NCI-H2196 (cell line): ENCODE measurements at regions not wholly inside any gene's neighbourhood (a gene's known extent, or its start where the extent isn't known, plus 50 kb on each side); places are given as distances from the start of the nearest gene placed in this dataset.

Source experiments
- DNase-seq: peaks from one replicate; lab custom pipeline; 2025; ENCODE audit not compliant: unreplicated experiment; lab: John Stamatoyannopoulos, UW

- DNase-seq = no peak
Observed at GRCh38 chr10:60728056-60728455, 50.2 kb upstream of the CDK1 start.

- DNase-seq = no peak
Observed at GRCh38 chr10:60726257-60726656, 52.0 kb upstream of the CDK1 start.

- no peak for DNase-seq
Observed at GRCh38 chr10:60722623-60723022, 55.7 kb upstream of the CDK1 start.

GRCh38 chr10:60719721-60720120, 58.6 kb upstream of the CDK1 start:
- no peak for DNase-seq

GRCh38 chr10:60718886-60719285, 59.4 kb upstream of the CDK1 start:
- no peak for DNase-seq

GRCh38 chr10:60717852-60718251, 60.4 kb upstream of the CDK1 start:
- DNase-seq = no peak

GRCh38 chr10:60714233-60714632, 64.0 kb upstream of the CDK1 start:
- no peak for DNase-seq

- DNase-seq = no peak
Observed at GRCh38 chr10:60711496-60711895, 66.8 kb upstream of the CDK1 start.

- DNase-seq = no peak
Observed at GRCh38 chr10:60710041-60710440, 68.2 kb upstream of the CDK1 start.

GRCh38 chr10:60708666-60709065, 69.6 kb upstream of the CDK1 start:
- no peak for DNase-seq

- DNase-seq = no peak
Observed at GRCh38 chr10:60707841-60708240, 70.4 kb upstream of the CDK1 start.

GRCh38 chr10:60706146-60706545, 72.1 kb upstream of the CDK1 start:
- no peak for DNase-seq

GRCh38 chr10:60705376-60705775, 72.9 kb upstream of the CDK1 start:
- no peak for DNase-seq

- DNase-seq = no peak
Observed at GRCh38 chr10:60704471-60704870, 73.8 kb upstream of the CDK1 start.

GRCh38 chr10:60703266-60704041, 74.8 kb upstream of the CDK1 start:
- no peak for DNase-seq

- no peak for DNase-seq
Observed at GRCh38 chr10:60687679-60688078, 90.6 kb upstream of the CDK1 start.

GRCh38 chr10:60684091-60684490, 94.2 kb upstream of the CDK1 start:
- DNase-seq = no peak

GRCh38 chr10:60681103-60681502, 97.2 kb upstream of the CDK1 start:
- no peak for DNase-seq

GRCh38 chr10:60679388-60679990, 98.8 kb upstream of the CDK1 start:
- DNase-seq = no peak

GRCh38 chr10:60678978-60679377, 99.3 kb upstream of the CDK1 start:
- no peak for DNase-seq

GRCh38 chr10:60677531-60678129, 100.6 kb upstream of the CDK1 start:
- DNase-seq = no peak

GRCh38 chr10:60675236-60675635, 103.0 kb upstream of the CDK1 start:
- DNase-seq = no peak
